Thoracic aorta (tissue), 2 donors: ENCODE measurements at regions not wholly inside any gene's neighbourhood (a gene's known extent, or its start where the extent isn't known, plus 50 kb on each side); places are given as distances from the start of the nearest gene placed in this dataset.

Experiments
- ATAC-seq: fragments of 150-250 bp; one replicate; pipeline ENCODE4 v1.8.0; 2017; ENCODE audit warnings: low read depth; ENCODE audit not compliant: insufficient number of reproducible peaks, low FRiP score
- DNase-seq: peaks from one replicate; pipeline ENCODE4 v3.0.0-alpha.2; 2020; ENCODE audit warnings: low spot score
- H3K27ac ChIP-seq, 2 donors: fragments of 200-600 bp; sonication (generic); 1 replicate in 1 of 2; 2 replicates in 1 of 2; pipeline ENCODE4 v1.5.1; 2016; ENCODE audit warnings: mild to moderate bottlenecking in 2 of 2, moderate library complexity in 2 of 2
- H3K27me3 ChIP-seq: fragments of 200-600 bp; sonication (generic); replicated peaks from 2 replicates; pipeline ENCODE4 v1.6.0; 2016; ENCODE audit warnings: mild to moderate bottlenecking; ENCODE audit not compliant: insufficient read depth
- H3K36me3 ChIP-seq: fragments of 200-600 bp; sonication (generic); one replicate; pipeline ENCODE4 v1.5.1; 2016
- H3K4me1 ChIP-seq, 2 donors: fragments of 200-600 bp; sonication (generic); 1 replicate in 1 of 2; 2 replicates in 1 of 2; pipeline versions ENCODE4 v1.5.1 to v1.6.0; 2016; ENCODE audit warnings: low read depth in 2 of 2, mild to moderate bottlenecking in 1 of 2; ENCODE audit not compliant: control insufficient read depth in 1 of 2
- H3K4me3 ChIP-seq: fragments of 200-600 bp; sonication (generic); 2 replicates; pipeline ENCODE4 v1.5.1; 2016; ENCODE audit warnings: mild to moderate bottlenecking
- H3K9me3 ChIP-seq: fragments of 200-600 bp; sonication (generic); 2 replicates; pipeline ENCODE4 v1.5.1; 2016
- CTCF ChIP-seq: fragments of 200-600 bp; sonication (generic); IDR thresholded peaks from one replicate; pipeline ENCODE4 v1.5.1; 2019; ENCODE audit warnings: antibody characterized with exemption

GRCh38 chr14:76687611-76688382, 73.5 kb upstream of the VASH1 start:
- H3K4me3 ChIP-seq = no peak overlapping the region
- no peaks in the 10 kb centered on the region for H3K36me3 ChIP-seq
- TF ChIP-seq CTCF = no peak
- H3K27me3 ChIP-seq = no peaks in the 10 kb centered on the region
- no peak for ATAC-seq
- no peaks in the 10 kb centered on the region for H3K4me1 ChIP-seq
- DNase-seq = no peak
- H3K27ac ChIP-seq = no peak overlapping the region
- peaks cover 22% of the 10 kb centered on the region for H3K9me3 ChIP-seq

GRCh38 chr14:76688383-76688671, 72.9 kb upstream of the VASH1 start:
- no peaks in the 10 kb centered on the region for H3K36me3 ChIP-seq
- H3K4me3 ChIP-seq = no peak overlapping the region
- H3K27ac ChIP-seq = no peak overlapping the region
- DNase-seq (no peak), ATAC-seq (no peak)
- no peaks in the 10 kb centered on the region for H3K4me1 ChIP-seq
- no peak for TF ChIP-seq CTCF
- H3K27me3 ChIP-seq = no peaks in the 10 kb centered on the region
- peaks cover 17% of the 10 kb centered on the region for H3K9me3 ChIP-seq

GRCh38 chr14:76690502-76691105, 70.7 kb upstream of the VASH1 start:
- TF ChIP-seq CTCF = no peak
- no peak overlapping the region for H3K27ac ChIP-seq
- DNase-seq = no peak

DNA sequence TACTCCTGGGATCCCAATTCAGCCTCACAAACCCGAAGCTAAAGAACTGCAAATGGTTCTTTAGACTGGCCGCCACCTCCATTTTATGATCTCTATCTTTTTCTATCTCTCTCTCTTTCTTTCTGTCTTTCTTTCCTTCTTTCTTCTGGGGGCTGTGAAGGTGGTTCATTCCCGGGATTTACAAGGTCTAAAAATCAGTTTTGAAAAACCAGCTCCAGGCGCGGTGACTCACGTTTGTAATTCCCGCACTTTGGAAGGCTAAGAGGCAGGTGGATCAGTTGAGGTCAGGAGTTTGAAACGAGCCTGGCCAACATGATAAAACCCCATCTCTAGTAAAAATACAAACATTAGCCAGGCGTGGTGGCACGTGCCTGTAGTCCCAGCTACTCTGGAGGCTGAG, 67.2 kb upstream of the VASH1 start:
- DNase-seq (no peak), ATAC-seq (no peak)
- H3K9me3 ChIP-seq = no peaks in the 10 kb centered on the region
- H3K27me3 ChIP-seq = no peaks in the 10 kb centered on the region
- H3K27ac ChIP-seq = no peak overlapping the region
- no peak for TF ChIP-seq CTCF
- peaks cover 0 to 7% of the 10 kb centered on the region in 2 donors for H3K4me1 ChIP-seq
- H3K36me3 ChIP-seq = no peaks in the 10 kb centered on the region
- no peak overlapping the region for H3K4me3 ChIP-seq

More at GRCh38 chr14:76690502-76691105, 70.7 kb upstream of the VASH1 start:
- H3K9me3 ChIP-seq = peaks cover 17% of the 10 kb centered on the region
- H3K4me3 ChIP-seq = no peak overlapping the region
- H3K27me3 ChIP-seq = no peaks in the 10 kb centered on the region
- no peaks in the 10 kb centered on the region for H3K4me1 ChIP-seq
- no peak for ATAC-seq
- H3K36me3 ChIP-seq = no peaks in the 10 kb centered on the region

- H3K4me1 ChIP-seq = peaks cover 8 to 19% of the 10 kb centered on the region in 2 donors
- no peaks in the 10 kb centered on the region for H3K9me3 ChIP-seq
- ATAC-seq = no peak
- no peak overlapping the region for H3K4me3 ChIP-seq
- no peak overlapping the region for H3K27ac ChIP-seq
- no peaks in the 10 kb centered on the region for H3K36me3 ChIP-seq
- no peak for DNase-seq
- TF ChIP-seq CTCF = no peak
- H3K27me3 ChIP-seq = no peaks in the 10 kb centered on the region
These were observed 65.9 kb upstream of the VASH1 start for GRCh38 chr14:76695263-76695920.
